ENCODE measurements at regions not wholly inside any gene's neighbourhood (a gene's known extent, or its start where the extent isn't known, plus 50 kb on each side); places are given as distances from the start of the nearest gene placed in this dataset.
"Not testable (repeated sequence)": the region's sequence is repeated elsewhere in the genome, so short reads cannot be mapped to it uniquely, and the experiment has no call there.

DNA sequence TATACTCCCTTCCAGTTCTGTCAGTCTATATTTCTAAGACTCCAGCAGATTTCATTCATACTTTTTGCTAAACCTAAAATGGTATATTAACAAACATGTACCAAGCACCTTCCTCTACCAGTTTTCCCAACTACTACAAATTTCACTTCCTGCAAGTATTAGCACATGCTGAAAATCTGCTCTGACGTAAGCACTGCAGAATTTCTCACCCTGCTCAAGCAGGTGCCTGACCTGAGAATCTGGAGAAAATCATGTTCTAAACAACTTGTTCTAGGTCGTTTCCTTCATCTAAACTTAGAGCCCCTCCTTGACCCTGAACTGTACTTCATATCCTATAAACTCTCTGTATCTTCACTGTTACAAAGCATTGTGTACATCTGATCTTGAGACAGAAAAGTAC is 380.7 kb upstream of the NOCT start:
- no peak overlapping the region for H3K9ac ChIP-seq (ENCODE audit: low read depth in 1 of 3, low read length in 3 of 3)
- no peaks in the 10 kb centered on the region for H3K9me3 ChIP-seq (ENCODE audit: control insufficient read depth in 3 of 3, low read length in 3 of 3)
- H3K4me3 ChIP-seq (ENCODE audit: low read length in 3 of 3): no peak overlapping the region
- H3K27ac ChIP-seq (ENCODE audit: low read depth, low read length): no peak overlapping the region
- H3K27me3 ChIP-seq (ENCODE audit: control insufficient read depth in 3 of 3, insufficient read depth in 3 of 3, low read length in 3 of 3): no peaks in the 10 kb centered on the region
- H3K36me3 ChIP-seq (ENCODE audit: control insufficient read depth in 3 of 3, insufficient read depth in 3 of 3, low read length in 3 of 3): no peaks in the 10 kb centered on the region
- H3K4me1 ChIP-seq (ENCODE audit: control insufficient read depth in 3 of 3, insufficient read depth in 3 of 3, low read length in 3 of 3): no peaks in the 10 kb centered on the region

- no peaks in the 10 kb centered on the region for H3K4me1 ChIP-seq (ENCODE audit: control insufficient read depth in 3 of 3, insufficient read depth in 3 of 3, low read length in 3 of 3)
- H3K4me3 ChIP-seq (ENCODE audit: low read length in 3 of 3): no peak overlapping the region
- H3K27me3 ChIP-seq (ENCODE audit: control insufficient read depth in 3 of 3, insufficient read depth in 3 of 3, low read length in 3 of 3): no peaks in the 10 kb centered on the region
- H3K9ac ChIP-seq (ENCODE audit: low read depth in 1 of 3, low read length in 3 of 3): no peak overlapping the region
- no peak overlapping the region for H3K27ac ChIP-seq (ENCODE audit: low read depth, low read length)
- no peaks in the 10 kb centered on the region for H3K9me3 ChIP-seq (ENCODE audit: control insufficient read depth in 3 of 3, low read length in 3 of 3)
- H3K36me3 ChIP-seq (ENCODE audit: control insufficient read depth in 3 of 3, insufficient read depth in 3 of 3, low read length in 3 of 3): no peaks in the 10 kb centered on the region
Observed at GRCh38 chr4:138633580-138633904, 382.0 kb upstream of the NOCT start.

GRCh38 chr4:138632856-138633579 is 382.6 kb upstream of the NOCT start:
- no peaks in the 10 kb centered on the region for H3K9me3 ChIP-seq (ENCODE audit: control insufficient read depth in 3 of 3, low read length in 3 of 3)
- no peak overlapping the region for H3K27ac ChIP-seq (ENCODE audit: low read depth, low read length)
- H3K36me3 ChIP-seq (ENCODE audit: control insufficient read depth in 3 of 3, insufficient read depth in 3 of 3, low read length in 3 of 3): no peaks in the 10 kb centered on the region
- H3K9ac ChIP-seq (ENCODE audit: low read depth in 1 of 3, low read length in 3 of 3): no peak overlapping the region
- no peaks in the 10 kb centered on the region for H3K27me3 ChIP-seq (ENCODE audit: control insufficient read depth in 3 of 3, insufficient read depth in 3 of 3, low read length in 3 of 3)
- H3K4me1 ChIP-seq (ENCODE audit: control insufficient read depth in 3 of 3, insufficient read depth in 3 of 3, low read length in 3 of 3): no peaks in the 10 kb centered on the region
- no peak overlapping the region for H3K4me3 ChIP-seq (ENCODE audit: low read length in 3 of 3)

DNA sequence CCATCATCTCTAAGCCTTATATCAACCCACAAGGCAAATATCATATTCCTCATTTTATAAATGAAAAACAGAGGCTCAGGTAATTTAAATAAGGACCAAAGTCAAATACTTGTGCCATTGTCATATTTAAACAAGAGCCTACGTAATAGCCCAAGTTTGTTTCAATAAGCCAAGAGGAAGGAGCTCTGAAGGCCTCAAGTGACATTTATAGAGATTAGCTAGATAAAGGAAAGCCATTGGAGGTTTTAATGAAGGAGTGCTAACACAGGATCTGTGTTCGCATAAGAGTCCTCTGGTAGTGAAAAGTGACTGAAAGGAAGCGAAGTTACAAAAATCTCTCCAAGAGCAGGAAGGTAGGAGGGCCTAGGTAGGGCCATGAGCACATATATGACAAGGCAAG is 384.9 kb upstream of the NOCT start:
- Histone ChIP-seq H3K9ac (ENCODE audit: low read depth in 1 of 3, low read length in 3 of 3) (no peak overlapping the region), H3K4me3 (ENCODE audit: low read length in 3 of 3) (no peak overlapping the region), H3K27ac (ENCODE audit: low read depth, low read length) (no peak overlapping the region)

GRCh38 chr4:138629669-138630068 is 385.9 kb upstream of the NOCT start:
- no peaks in the 10 kb centered on the region for H3K27me3 ChIP-seq (ENCODE audit: control insufficient read depth in 3 of 3, insufficient read depth in 3 of 3, low read length in 3 of 3)
- H3K36me3 ChIP-seq (ENCODE audit: control insufficient read depth in 3 of 3, insufficient read depth in 3 of 3, low read length in 3 of 3): no peaks in the 10 kb centered on the region
- H3K27ac ChIP-seq (ENCODE audit: low read depth, low read length): no peak overlapping the region
- H3K4me1 ChIP-seq (ENCODE audit: control insufficient read depth in 3 of 3, insufficient read depth in 3 of 3, low read length in 3 of 3): no peaks in the 10 kb centered on the region
- H3K9ac ChIP-seq (ENCODE audit: low read depth in 1 of 3, low read length in 3 of 3): no peak overlapping the region
- no peaks in the 10 kb centered on the region for H3K9me3 ChIP-seq (ENCODE audit: control insufficient read depth in 3 of 3, low read length in 3 of 3)
- H3K4me3 ChIP-seq (ENCODE audit: low read length in 3 of 3): no peak overlapping the region

More for the DNA sequence above, 384.9 kb upstream of the NOCT start:
- H3K27me3 ChIP-seq (ENCODE audit: control insufficient read depth in 3 of 3, insufficient read depth in 3 of 3, low read length in 3 of 3): no peaks in the 10 kb centered on the region
- H3K36me3 ChIP-seq (ENCODE audit: control insufficient read depth in 3 of 3, insufficient read depth in 3 of 3, low read length in 3 of 3): no peaks in the 10 kb centered on the region
- no peaks in the 10 kb centered on the region for H3K4me1 ChIP-seq (ENCODE audit: control insufficient read depth in 3 of 3, insufficient read depth in 3 of 3, low read length in 3 of 3)
- H3K9me3 ChIP-seq (ENCODE audit: control insufficient read depth in 3 of 3, low read length in 3 of 3): no peaks in the 10 kb centered on the region

DNA sequence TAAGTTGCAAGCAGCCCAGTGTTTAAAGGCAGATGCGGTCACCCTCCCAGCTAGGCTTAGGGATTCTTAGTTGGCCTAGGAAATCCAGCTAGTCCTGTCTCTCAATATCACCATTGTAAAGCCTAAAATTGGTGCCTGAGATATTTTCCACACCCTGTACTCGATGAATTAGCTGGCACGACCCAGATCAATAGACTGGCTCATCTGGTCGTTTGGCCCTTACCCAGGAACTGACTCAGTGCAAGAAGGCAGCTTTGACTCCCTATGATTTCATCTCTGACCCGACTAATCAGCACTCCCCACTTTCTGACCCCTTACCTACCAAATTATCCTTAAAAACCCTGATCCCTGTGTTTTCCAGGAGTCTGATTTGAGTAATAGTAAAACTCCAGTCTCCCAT is 384.9 kb upstream of the SLC7A11 start:
- Histone ChIP-seq H3K4me3 (ENCODE audit: low read length in 3 of 3) (no peak overlapping the region), H3K27ac (ENCODE audit: low read depth, low read length) (no peak overlapping the region), H3K9me3 (ENCODE audit: control insufficient read depth in 3 of 3, low read length in 3 of 3) (no peaks in the 10 kb centered on the region), H3K27me3 (ENCODE audit: control insufficient read depth in 3 of 3, insufficient read depth in 3 of 3, low read length in 3 of 3) (no peaks in the 10 kb centered on the region), H3K36me3 (ENCODE audit: control insufficient read depth in 3 of 3, insufficient read depth in 3 of 3, low read length in 3 of 3) (no peaks in the 10 kb centered on the region), H3K4me1 (ENCODE audit: control insufficient read depth in 3 of 3, insufficient read depth in 3 of 3, low read length in 3 of 3) (no peaks in the 10 kb centered on the region), H3K9ac (ENCODE audit: low read depth in 1 of 3, low read length in 3 of 3) (no peak overlapping the region)

DNA sequence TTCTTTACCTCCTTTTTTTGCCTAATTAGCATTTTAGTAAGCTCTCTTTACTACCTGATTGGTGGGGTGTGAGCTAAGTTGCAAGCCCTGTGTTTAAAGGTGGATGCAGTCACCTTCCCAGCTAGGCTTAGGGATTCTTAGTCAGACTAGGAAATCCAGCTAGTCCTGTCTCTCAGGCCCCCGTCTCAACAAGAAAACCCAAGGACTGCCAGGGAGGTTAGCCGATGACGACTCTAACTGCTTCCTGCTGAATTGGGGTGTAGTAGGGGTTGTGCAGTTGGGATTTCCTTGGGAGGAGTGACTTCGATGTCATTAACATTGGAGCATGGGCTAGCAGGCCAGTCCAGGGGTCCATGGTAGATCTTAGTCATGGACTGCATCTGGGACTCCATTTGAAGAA is 380.2 kb upstream of the SLC7A11 start:
- H3K9ac ChIP-seq (ENCODE audit: low read depth in 1 of 3, low read length in 3 of 3); H3K27me3 ChIP-seq (ENCODE audit: control insufficient read depth in 3 of 3, insufficient read depth in 3 of 3, low read length in 3 of 3); H3K27ac ChIP-seq (ENCODE audit: low read depth, low read length); H3K4me1 ChIP-seq (ENCODE audit: control insufficient read depth in 3 of 3, insufficient read depth in 3 of 3, low read length in 3 of 3); H3K9me3 ChIP-seq (ENCODE audit: control insufficient read depth in 3 of 3, low read length in 3 of 3); H3K36me3 ChIP-seq (ENCODE audit: control insufficient read depth in 3 of 3, insufficient read depth in 3 of 3, low read length in 3 of 3); H3K4me3 ChIP-seq (ENCODE audit: low read length in 3 of 3): not testable (repeated sequence)

DNA sequence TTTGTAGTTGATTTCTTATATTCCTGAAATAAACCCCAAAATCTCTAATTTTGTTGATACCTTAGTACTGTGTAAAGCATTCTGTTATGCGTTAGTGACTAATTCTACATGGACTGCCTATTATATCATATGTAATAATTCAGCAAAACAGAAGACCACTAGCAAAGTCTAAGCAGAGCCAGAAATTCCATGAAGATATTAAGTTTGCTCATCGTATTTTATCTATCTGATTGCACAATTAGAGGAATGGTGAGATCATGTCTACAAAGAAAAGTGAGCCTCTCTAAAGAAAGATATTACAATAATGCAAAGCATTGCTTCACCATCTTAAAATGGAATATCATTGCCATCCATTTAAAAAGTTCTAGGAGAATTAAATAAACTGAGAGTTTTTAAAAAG is 374.6 kb upstream of the SLC7A11 start:
- Histone ChIP-seq H3K9ac (ENCODE audit: low read depth in 1 of 3, low read length in 3 of 3) (no peak overlapping the region), H3K36me3 (ENCODE audit: control insufficient read depth in 3 of 3, insufficient read depth in 3 of 3, low read length in 3 of 3) (no peaks in the 10 kb centered on the region), H3K27ac (ENCODE audit: low read depth, low read length) (no peak overlapping the region), H3K9me3 (ENCODE audit: control insufficient read depth in 3 of 3, low read length in 3 of 3) (peaks cover 0 to under 1% (median 0%) of the 10 kb centered on the region in 3 donors), H3K4me1 (ENCODE audit: control insufficient read depth in 3 of 3, insufficient read depth in 3 of 3, low read length in 3 of 3) (no peaks in the 10 kb centered on the region), H3K4me3 (ENCODE audit: low read length in 3 of 3) (no peak overlapping the region), H3K27me3 (ENCODE audit: control insufficient read depth in 3 of 3, insufficient read depth in 3 of 3, low read length in 3 of 3) (no peaks in the 10 kb centered on the region)

DNA sequence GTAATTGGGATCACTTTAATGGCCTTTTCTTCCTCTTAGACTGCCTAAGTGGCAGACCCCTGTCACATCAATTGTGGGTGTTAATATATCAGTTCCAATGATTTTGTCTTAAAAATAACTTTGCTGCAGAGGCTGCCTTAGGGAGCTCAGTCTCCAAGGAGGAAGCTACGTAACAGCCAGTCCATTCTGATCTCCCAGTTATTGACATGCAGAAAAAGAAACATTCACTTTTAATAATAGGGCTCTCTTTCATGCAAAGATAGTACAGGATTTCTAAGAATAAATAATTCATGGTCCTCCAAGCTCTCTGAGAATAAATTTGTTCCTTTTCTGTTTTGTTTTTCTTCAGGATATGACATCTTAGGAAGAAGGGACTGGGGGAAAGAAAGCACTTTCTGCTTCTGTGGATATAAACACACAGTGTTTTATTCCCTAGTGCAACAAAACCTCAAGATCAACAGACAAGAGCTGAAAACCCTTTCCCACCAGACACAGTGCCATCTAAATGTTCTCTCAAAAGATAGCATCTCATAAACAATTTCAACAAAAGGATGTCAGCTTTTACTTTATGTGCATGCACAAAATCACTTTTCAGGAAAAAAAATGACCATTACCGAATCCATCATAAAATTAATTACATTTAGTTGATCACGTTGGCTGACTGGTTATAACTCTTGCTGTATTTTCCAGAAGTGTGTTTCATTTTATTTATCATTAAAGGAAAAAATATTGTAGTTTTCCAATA is 372.4 kb upstream of the SLC7A11 start:
- Histone ChIP-seq H3K4me1 (ENCODE audit: control insufficient read depth in 3 of 3, insufficient read depth in 3 of 3, low read length in 3 of 3) (peaks cover 0 to 9% (median 3%) of the 10 kb centered on the region in 3 donors), H3K9ac (ENCODE audit: low read depth in 1 of 3, low read length in 3 of 3) (no peak overlapping the region), H3K4me3 (ENCODE audit: low read length in 3 of 3) (no peak overlapping the region), H3K36me3 (ENCODE audit: control insufficient read depth in 3 of 3, insufficient read depth in 3 of 3, low read length in 3 of 3) (no peaks in the 10 kb centered on the region), H3K27me3 (ENCODE audit: control insufficient read depth in 3 of 3, insufficient read depth in 3 of 3, low read length in 3 of 3) (no peaks in the 10 kb centered on the region), H3K9me3 (ENCODE audit: control insufficient read depth in 3 of 3, low read length in 3 of 3) (no peaks in the 10 kb centered on the region), H3K27ac (ENCODE audit: low read depth, low read length) (no peak overlapping the region)

GRCh38 chr4:138612428-138612827 is 370.3 kb upstream of the SLC7A11 start:
- Histone ChIP-seq H3K9ac (ENCODE audit: low read depth in 1 of 3, low read length in 3 of 3) (no peak overlapping the region), H3K4me3 (ENCODE audit: low read length in 3 of 3) (no peak overlapping the region), H3K36me3 (ENCODE audit: control insufficient read depth in 3 of 3, insufficient read depth in 3 of 3, low read length in 3 of 3) (no peaks in the 10 kb centered on the region), H3K9me3 (ENCODE audit: control insufficient read depth in 3 of 3, low read length in 3 of 3) (no peaks in the 10 kb centered on the region), H3K27me3 (ENCODE audit: control insufficient read depth in 3 of 3, insufficient read depth in 3 of 3, low read length in 3 of 3) (no peaks in the 10 kb centered on the region), H3K27ac (ENCODE audit: low read depth, low read length) (no peak overlapping the region), H3K4me1 (ENCODE audit: control insufficient read depth in 3 of 3, insufficient read depth in 3 of 3, low read length in 3 of 3) (peaks cover 0 to 13% (median 3%) of the 10 kb centered on the region in 3 donors)
